Liver (tissue), 8 donors: ENCODE measurements at regions not wholly inside any gene's neighbourhood (a gene's known extent, or its start where the extent isn't known, plus 50 kb on each side); places are given as distances from the start of the nearest gene placed in this dataset.

Experiments used
- DNase-seq: peaks from one replicate; pipeline ENCODE4 v3.0.0-alpha.2; 2017; ENCODE audit warnings: low spot score
- H3K27ac ChIP-seq, 2 donors: one replicate each; pipeline ENCODE4 v1.7.0; 2013; ENCODE audit warnings: inconsistent platforms in 2 of 2, low read length in 2 of 2, control low read depth in 1 of 2, low read depth in 1 of 2, mild to moderate bottlenecking in 1 of 2
- H3K27me3 ChIP-seq, 4 donors: one replicate each; pipeline versions ENCODE4 v1.6.1 to v1.7.0; 2013; ENCODE audit warnings: low read length in 3 of 4, inconsistent platforms in 1 of 4, mild to moderate bottlenecking in 1 of 4, moderate library complexity in 1 of 4; ENCODE audit not compliant: control insufficient read depth in 4 of 4, insufficient read depth in 4 of 4
- H3K36me3 ChIP-seq, 4 donors: one replicate each; pipeline versions ENCODE4 v1.6.1 to v1.7.0; 2013; ENCODE audit warnings: low read length in 3 of 4, mild to moderate bottlenecking in 3 of 4, low read depth in 1 of 4, moderate library complexity in 1 of 4; ENCODE audit not compliant: control insufficient read depth in 4 of 4, insufficient read depth in 3 of 4
- H3K4me1 ChIP-seq, 4 donors: one replicate each; pipeline versions ENCODE4 v1.6.1 to v1.7.0; 2013; ENCODE audit warnings: low read length in 3 of 4, mild to moderate bottlenecking in 3 of 4, moderate library complexity in 1 of 4; ENCODE audit not compliant: control insufficient read depth in 4 of 4, insufficient read depth in 4 of 4
- H3K4me3 ChIP-seq, 3 donors: one replicate each; pipeline versions ENCODE4 v1.6.1 to v1.7.0; 2013; ENCODE audit warnings: low read length in 3 of 3, control low read depth in 1 of 3, low read depth in 1 of 3, mild to moderate bottlenecking in 1 of 3
- H3K9ac ChIP-seq, 2 donors: one replicate each; pipeline ENCODE4 v1.7.0; 2013; ENCODE audit warnings: low read length in 2 of 2, mild to moderate bottlenecking in 2 of 2, moderate library complexity in 2 of 2, control low read depth in 1 of 2, low read depth in 1 of 2
- H3K9me3 ChIP-seq, 4 donors: one replicate each; pipeline versions ENCODE4 v1.6.1 to v1.7.0; 2013; ENCODE audit warnings: low read length in 3 of 4; ENCODE audit not compliant: control insufficient read depth in 4 of 4
- ATF3 ChIP-seq: IDR thresholded peaks from 2 replicates; pipeline ENCODE4 v1.6.1; 2016; ENCODE audit warnings: antibody characterized with exemption
- EGR1 ChIP-seq, 2 donors: IDR thresholded peaks; 2 replicates each; pipeline ENCODE4 v1.6.1; 2016 to 2018; ENCODE audit warnings: antibody characterized with exemption in 2 of 2, low read depth in 2 of 2
- FOXA1 ChIP-seq: IDR thresholded peaks from 2 replicates; pipeline ENCODE4 v1.6.1; 2016; ENCODE audit warnings: antibody characterized with exemption
- FOXA2 ChIP-seq: IDR thresholded peaks from 2 replicates; pipeline ENCODE4 v1.6.1; 2016; ENCODE audit warnings: antibody characterized with exemption
- GABPA ChIP-seq, 2 donors: IDR thresholded peaks in 1 of 2; conservative IDR thresholded peaks in 1 of 2; 2 replicates each; pipeline ENCODE4 v1.6.1; 2016; ENCODE audit warnings: antibody characterized with exemption in 2 of 2, mild to moderate bottlenecking in 1 of 2, moderate library complexity in 1 of 2
- HNF4A ChIP-seq, 2 donors: conservative IDR thresholded peaks; 2 replicates each; pipeline ENCODE4 v1.6.1; 2016; ENCODE audit warnings: antibody characterized with exemption in 2 of 2, mild to moderate bottlenecking in 2 of 2
- HNF4G ChIP-seq: IDR thresholded peaks from 2 replicates; pipeline ENCODE4 v1.6.1; 2016; ENCODE audit warnings: antibody characterized with exemption
- JUND ChIP-seq, 2 donors: IDR thresholded peaks; 2 replicates each; pipeline ENCODE4 v1.6.1; 2016; ENCODE audit warnings: antibody characterized with exemption in 2 of 2
- NR2F2 ChIP-seq: IDR thresholded peaks from 2 replicates; pipeline ENCODE4 v1.6.1; 2016; ENCODE audit warnings: antibody characterized with exemption
- RAD21 ChIP-seq, 2 donors: IDR thresholded peaks; 2 replicates each; pipeline ENCODE4 v1.6.1; 2016; ENCODE audit warnings: antibody characterized with exemption in 2 of 2, mild to moderate bottlenecking in 2 of 2
- REST ChIP-seq: IDR thresholded peaks from 2 replicates; pipeline ENCODE4 v1.6.1; 2016; ENCODE audit warnings: antibody characterized with exemption, mild to moderate bottlenecking
- RXRA ChIP-seq, 2 donors: IDR thresholded peaks; 2 replicates each; pipeline ENCODE4 v1.6.1; 2017 to 2018; ENCODE audit warnings: antibody characterized with exemption in 2 of 2, mild to moderate bottlenecking in 1 of 2
- SP1 ChIP-seq: IDR thresholded peaks from 2 replicates; pipeline ENCODE4 v1.6.1; 2018; ENCODE audit warnings: antibody characterized with exemption, mild to moderate bottlenecking
- TAF1 ChIP-seq: conservative IDR thresholded peaks from 2 replicates; pipeline ENCODE4 v1.6.1; 2016; ENCODE audit warnings: antibody characterized with exemption, mild to moderate bottlenecking
- YY1 ChIP-seq: IDR thresholded peaks from 2 replicates; pipeline ENCODE4 v1.6.1; 2016; ENCODE audit warnings: antibody characterized with exemption, mild to moderate bottlenecking
- ZBTB33 ChIP-seq: IDR thresholded peaks from 2 replicates; pipeline ENCODE4 v1.6.1; 2016; ENCODE audit warnings: antibody characterized with exemption
- WGBS: extraction: QIAGEN DNeasy Blood & Tissue Kit; methylation state at CpG from one replicate; pipeline ENCODE4 v1.1.7; 2013; 5-methylcytosine and 5-hydroxymethylcytosine counted together
- TF ChIP-seq, protein P1 (sequence below): fragments of 150-350 bp; IDR thresholded peaks from 2 replicates; pipeline ENCODE4 v1.5.1; 2017; ENCODE audit warnings: improper control_type of control experiment, low read depth, low read length; ENCODE audit not compliant: missing input control
- TF ChIP-seq, protein P2 (sequence below): IDR thresholded peaks from 2 replicates; pipeline ENCODE4 v1.6.1; 2016; ENCODE audit warnings: antibody characterized with exemption
- donor health status: healthy.
- donor health status: healthy.
- donor health status: healthy.
- donor health status: healthy.
- donor health status: healthy.

GRCh38 chr6:156713548-156713947 lies 63.6 kb upstream of the ARID1B start:
- no peak for DNase-seq
- Histone ChIP-seq H3K9me3 (no peaks in the 10 kb centered on the region), H3K27me3 (no peaks in the 10 kb centered on the region), H3K4me3 (no peak overlapping the region), H3K27ac (no peak overlapping the region), H3K9ac (no peak overlapping the region), H3K36me3 (no peaks in the 10 kb centered on the region), H3K4me1 (peaks cover 2 to 8% (median 5%) of the 10 kb centered on the region in 4 donors)
- WGBS: 90% methylated on average over 5 of the region's 5 CpGs
- TF ChIP-seq EGR1 (IDR thresholded peaks at IDR 0.05; ENCODE audit: low read depth in 2 of 2) (no peak), ZBTB33 (no peak), TAF1 (no peak), HNF4G (no peak)
- TF ChIP-seq, protein P1, sequence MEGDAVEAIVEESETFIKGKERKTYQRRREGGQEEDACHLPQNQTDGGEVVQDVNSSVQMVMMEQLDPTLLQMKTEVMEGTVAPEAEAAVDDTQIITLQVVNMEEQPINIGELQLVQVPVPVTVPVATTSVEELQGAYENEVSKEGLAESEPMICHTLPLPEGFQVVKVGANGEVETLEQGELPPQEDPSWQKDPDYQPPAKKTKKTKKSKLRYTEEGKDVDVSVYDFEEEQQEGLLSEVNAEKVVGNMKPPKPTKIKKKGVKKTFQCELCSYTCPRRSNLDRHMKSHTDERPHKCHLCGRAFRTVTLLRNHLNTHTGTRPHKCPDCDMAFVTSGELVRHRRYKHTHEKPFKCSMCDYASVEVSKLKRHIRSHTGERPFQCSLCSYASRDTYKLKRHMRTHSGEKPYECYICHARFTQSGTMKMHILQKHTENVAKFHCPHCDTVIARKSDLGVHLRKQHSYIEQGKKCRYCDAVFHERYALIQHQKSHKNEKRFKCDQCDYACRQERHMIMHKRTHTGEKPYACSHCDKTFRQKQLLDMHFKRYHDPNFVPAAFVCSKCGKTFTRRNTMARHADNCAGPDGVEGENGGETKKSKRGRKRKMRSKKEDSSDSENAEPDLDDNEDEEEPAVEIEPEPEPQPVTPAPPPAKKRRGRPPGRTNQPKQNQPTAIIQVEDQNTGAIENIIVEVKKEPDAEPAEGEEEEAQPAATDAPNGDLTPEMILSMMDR: no peak

GRCh38 chr6:156710479-156710878 lies 66.7 kb upstream of the ARID1B start:
- TF ChIP-seq GABPA (IDR thresholded peaks at IDR 0.05 in 1 of 2, conservative IDR thresholded peaks at IDR 0.05 in 1 of 2) (no peak), FOXA1 (no peak), ATF3 (no peak), REST (no peak), RXRA (IDR thresholded peaks at IDR 0.05) (no peak), HNF4A (conservative IDR thresholded peaks at IDR 0.05) (no peak), EGR1 (IDR thresholded peaks at IDR 0.05; ENCODE audit: low read depth in 2 of 2) (no peak), YY1 (no peak), FOXA2 (no peak), RAD21 (IDR thresholded peaks at IDR 0.05) (no peak), TAF1 (no peak), NR2F2 (no peak), ZBTB33 (no peak), JUND (IDR thresholded peaks at IDR 0.05) (no peak), SP1 (no peak)
- TF ChIP-seq, protein P2, sequence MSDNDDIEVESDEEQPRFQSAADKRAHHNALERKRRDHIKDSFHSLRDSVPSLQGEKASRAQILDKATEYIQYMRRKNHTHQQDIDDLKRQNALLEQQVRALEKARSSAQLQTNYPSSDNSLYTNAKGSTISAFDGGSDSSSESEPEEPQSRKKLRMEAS: no peak
- TF ChIP-seq, protein P1: no peak
- H3K9ac ChIP-seq: no peak overlapping the region
- no peak overlapping the region for H3K27ac ChIP-seq
- DNase-seq: no peak
- H3K9me3 ChIP-seq: no peaks in the 10 kb centered on the region
- peaks cover 0 to 2% (median under 1%) of the 10 kb centered on the region in 4 donors for H3K4me1 ChIP-seq
- no peaks in the 10 kb centered on the region for H3K36me3 ChIP-seq
- H3K4me3 ChIP-seq: no peak overlapping the region
- H3K27me3 ChIP-seq: no peaks in the 10 kb centered on the region
- WGBS: 79% methylated on average over 4 of the region's 4 CpGs
